Panc1 (cell line): ENCODE measurements at regions not wholly inside any gene's neighbourhood (a gene's known extent, or its start where the extent isn't known, plus 50 kb on each side); places are given as distances from the start of the nearest gene placed in this dataset.

ENCODE experiments used
- ATAC-seq: fragments of 200-7000 bp; cut with Tn5 transposase; 2 replicates; pipeline ENCODE4 v1.9.1; 2020; ENCODE audit warnings: mild to moderate bottlenecking, moderate library complexity
- BruUV-seq: library from RNA; stranded (reverse); fragments of 400-500 nt; replicated peaks from 2 replicates; lab custom pipeline; 2021; lab: Mats Ljungman, UMichigan
- CTCF ChIA-PET: fragments of 300-600 bp; sonication (Branson Sonifier 250); formaldehyde crosslinking; loops from one replicate; lab custom pipeline; 2022; ENCODE audit warnings: antibody characterized with exemption; lab: Charles Lee
- POLR2A ChIA-PET: fragments of 300-600 bp; sonication (Branson Sonifier 250); formaldehyde crosslinking; loops from one replicate; lab custom pipeline; 2022; ENCODE audit warnings: antibody characterized with exemption; lab: Charles Lee
- DNase-seq: peaks from one replicate; pipeline ENCODE4 v3.0.0-alpha.2; 2010; ENCODE audit warnings: low read depth, low spot score
- H3K27ac ChIP-seq: 2 replicates; pipeline ENCODE4 v1.5.1; 2011; ENCODE audit warnings: mild to moderate bottlenecking, low read length, inconsistent platforms
- H3K27me3 ChIP-seq: fragments of 200-500 bp; sonication (Bioruptor generic); 2 replicates; pipeline ENCODE4 v1.6.0; 2014; ENCODE audit warnings: low read length, inconsistent platforms; ENCODE audit not compliant: control insufficient read depth, insufficient read depth
- H3K36me3 ChIP-seq: fragments of 200-500 bp; sonication (Bioruptor generic); 2 replicates; pipeline ENCODE4 v1.5.1; 2014; ENCODE audit warnings: inconsistent platforms, mild to moderate bottlenecking, low read length, moderate library complexity; ENCODE audit not compliant: control insufficient read depth, insufficient read depth
- H3K4me1 ChIP-seq: 2 replicates; pipeline ENCODE4 v1.5.1; 2011; ENCODE audit warnings: inconsistent platforms, mild to moderate bottlenecking, low read length, moderate library complexity; ENCODE audit not compliant: control insufficient read depth, insufficient read depth
- H3K4me3 ChIP-seq, 2 experiments: 2 replicates each; pipeline ENCODE4 v1.5.1; 2011 to 2012; ENCODE audit warnings: low read depth in 2 of 2, low read length in 2 of 2, mild to moderate bottlenecking in 2 of 2, inconsistent platforms in 1 of 2, moderate library complexity in 1 of 2
- H3K9me3 ChIP-seq: fragments of 200-500 bp; sonication (Bioruptor generic); 2 replicates; pipeline ENCODE4 v1.5.1; 2014; ENCODE audit warnings: low read depth, mild to moderate bottlenecking, inconsistent platforms, low read length, moderate library complexity; ENCODE audit not compliant: control insufficient read depth, insufficient read depth
- CTCF ChIP-seq: fragments of 450-650 bp; IDR thresholded peaks from 2 replicates; pipeline ENCODE4 v1.5.1; 2017; ENCODE audit warnings: mild to moderate bottlenecking
- POLR2AphosphoS5 ChIP-seq: IDR thresholded peaks from 2 replicates; pipeline ENCODE4 v1.6.1; 2012; ENCODE audit warnings: mild to moderate bottlenecking, low read depth, low read length, moderate library complexity
- SIN3A ChIP-seq: IDR thresholded peaks from 2 replicates; pipeline ENCODE4 v1.6.1; 2012; ENCODE audit warnings: low read depth, mild to moderate bottlenecking, low read length, moderate library complexity, borderline replicate concordance; ENCODE audit not compliant: insufficient read depth
- TCF7L2 ChIP-seq: IDR thresholded peaks from 2 replicates; pipeline ENCODE4 v1.6.1; 2011; ENCODE audit warnings: mild to moderate bottlenecking, low read depth, low read length, inconsistent platforms
- in situ Hi-C: cut with HindIII; loops from 2 replicates; pipeline ENCODE4 v1.10.0; 2016; ENCODE audit warnings: low sequenced_read_pairs, low pct_unique_long_range_greater_than_20kb
- intact Hi-C: fragments of 100-400 bp; cut with micrococcal nuclease; formaldehyde crosslinking; loops from one replicate; pipeline ENCODE4 v1.10.0; 2022; ENCODE audit not compliant: unreplicated experiment
- TF ChIP-seq, protein P1 (sequence below), 2 experiments: IDR thresholded peaks; 2 replicates each; pipeline ENCODE4 v1.6.1; 2011 to 2012; ENCODE audit warnings: low read depth in 2 of 2, control low read depth in 1 of 2, low read length in 1 of 2, mild to moderate bottlenecking in 1 of 2, moderate library complexity in 1 of 2; ENCODE audit not compliant: insufficient read depth in 1 of 2

GRCh38 chr4:85398276-85398675 is 76.7 kb upstream of the ARHGAP24 start:
- ATAC-seq (no peak), DNase-seq (no peak)
- H3K4me1 ChIP-seq = no peaks in the 10 kb centered on the region
- in situ Hi-C loops (no loop called here), intact Hi-C loops (no loop called here)
- ChIA-PET POLR2A (interaction anchor here (0.6 kb wide), 1 partner anchor 149 kb away, joined by 3 read pairs; no protein-coding TSS in a partner anchor), CTCF (no interaction called here)
- no peak for TF ChIP-seq POLR2AphosphoS5
- TF ChIP-seq TCF7L2 = no peak
- TF ChIP-seq, protein P1, sequence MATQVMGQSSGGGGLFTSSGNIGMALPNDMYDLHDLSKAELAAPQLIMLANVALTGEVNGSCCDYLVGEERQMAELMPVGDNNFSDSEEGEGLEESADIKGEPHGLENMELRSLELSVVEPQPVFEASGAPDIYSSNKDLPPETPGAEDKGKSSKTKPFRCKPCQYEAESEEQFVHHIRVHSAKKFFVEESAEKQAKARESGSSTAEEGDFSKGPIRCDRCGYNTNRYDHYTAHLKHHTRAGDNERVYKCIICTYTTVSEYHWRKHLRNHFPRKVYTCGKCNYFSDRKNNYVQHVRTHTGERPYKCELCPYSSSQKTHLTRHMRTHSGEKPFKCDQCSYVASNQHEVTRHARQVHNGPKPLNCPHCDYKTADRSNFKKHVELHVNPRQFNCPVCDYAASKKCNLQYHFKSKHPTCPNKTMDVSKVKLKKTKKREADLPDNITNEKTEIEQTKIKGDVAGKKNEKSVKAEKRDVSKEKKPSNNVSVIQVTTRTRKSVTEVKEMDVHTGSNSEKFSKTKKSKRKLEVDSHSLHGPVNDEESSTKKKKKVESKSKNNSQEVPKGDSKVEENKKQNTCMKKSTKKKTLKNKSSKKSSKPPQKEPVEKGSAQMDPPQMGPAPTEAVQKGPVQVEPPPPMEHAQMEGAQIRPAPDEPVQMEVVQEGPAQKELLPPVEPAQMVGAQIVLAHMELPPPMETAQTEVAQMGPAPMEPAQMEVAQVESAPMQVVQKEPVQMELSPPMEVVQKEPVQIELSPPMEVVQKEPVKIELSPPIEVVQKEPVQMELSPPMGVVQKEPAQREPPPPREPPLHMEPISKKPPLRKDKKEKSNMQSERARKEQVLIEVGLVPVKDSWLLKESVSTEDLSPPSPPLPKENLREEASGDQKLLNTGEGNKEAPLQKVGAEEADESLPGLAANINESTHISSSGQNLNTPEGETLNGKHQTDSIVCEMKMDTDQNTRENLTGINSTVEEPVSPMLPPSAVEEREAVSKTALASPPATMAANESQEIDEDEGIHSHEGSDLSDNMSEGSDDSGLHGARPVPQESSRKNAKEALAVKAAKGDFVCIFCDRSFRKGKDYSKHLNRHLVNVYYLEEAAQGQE (IDR thresholded peaks at IDR 0.05; ENCODE audit: insufficient read depth in 1 of 2, low read depth in 2 of 2, low read length in 1 of 2) = no peak
- no peak for TF ChIP-seq CTCF
- TF ChIP-seq SIN3A = no peak
- no peaks in the 10 kb centered on the region for H3K36me3 ChIP-seq
- no peak overlapping the region for H3K4me3 ChIP-seq
- H3K27ac ChIP-seq = no peak overlapping the region
- BruUV-seq = no TSS peak
- no peaks in the 10 kb centered on the region for H3K9me3 ChIP-seq
- H3K27me3 ChIP-seq = no peaks in the 10 kb centered on the region

GRCh38 chr4:85399270-85399669 is 75.7 kb upstream of the ARHGAP24 start:
- in situ Hi-C loops = no loop called here
- DNase-seq (no peak), ATAC-seq (no peak)
- no peak for TF ChIP-seq POLR2AphosphoS5
- no peak for TF ChIP-seq CTCF
- TF ChIP-seq, protein P1 (IDR thresholded peaks at IDR 0.05; ENCODE audit: insufficient read depth in 1 of 2, low read depth in 2 of 2, low read length in 1 of 2) = no peak
- no peak for TF ChIP-seq TCF7L2
- TF ChIP-seq SIN3A = no peak
- H3K27ac ChIP-seq = no peak overlapping the region
- CTCF ChIA-PET = no interaction called here
- H3K4me3 ChIP-seq = no peak overlapping the region
- no peaks in the 10 kb centered on the region for H3K27me3 ChIP-seq
- BruUV-seq = no TSS peak
- H3K36me3 ChIP-seq = no peaks in the 10 kb centered on the region
- no peaks in the 10 kb centered on the region for H3K9me3 ChIP-seq
- no peaks in the 10 kb centered on the region for H3K4me1 ChIP-seq
- POLR2A ChIA-PET = no interaction called here
- intact Hi-C loops = no loop called here
